NCI-H2196 treated with DMSO at 0.1 percent for 48 hours (cell line): ENCODE measurements at regions not wholly inside any gene's neighbourhood (a gene's known extent, or its start where the extent isn't known, plus 50 kb on each side); places are given as distances from the start of the nearest gene placed in this dataset.
"Not testable (repeated sequence)": the region's sequence is repeated elsewhere in the genome, so short reads cannot be mapped to it uniquely, and the experiment has no call there.

ENCODE experiments used
- DNase-seq: peaks from one replicate; lab custom pipeline; 2025; ENCODE audit not compliant: unreplicated experiment; lab: John Stamatoyannopoulos, UW

DNA sequence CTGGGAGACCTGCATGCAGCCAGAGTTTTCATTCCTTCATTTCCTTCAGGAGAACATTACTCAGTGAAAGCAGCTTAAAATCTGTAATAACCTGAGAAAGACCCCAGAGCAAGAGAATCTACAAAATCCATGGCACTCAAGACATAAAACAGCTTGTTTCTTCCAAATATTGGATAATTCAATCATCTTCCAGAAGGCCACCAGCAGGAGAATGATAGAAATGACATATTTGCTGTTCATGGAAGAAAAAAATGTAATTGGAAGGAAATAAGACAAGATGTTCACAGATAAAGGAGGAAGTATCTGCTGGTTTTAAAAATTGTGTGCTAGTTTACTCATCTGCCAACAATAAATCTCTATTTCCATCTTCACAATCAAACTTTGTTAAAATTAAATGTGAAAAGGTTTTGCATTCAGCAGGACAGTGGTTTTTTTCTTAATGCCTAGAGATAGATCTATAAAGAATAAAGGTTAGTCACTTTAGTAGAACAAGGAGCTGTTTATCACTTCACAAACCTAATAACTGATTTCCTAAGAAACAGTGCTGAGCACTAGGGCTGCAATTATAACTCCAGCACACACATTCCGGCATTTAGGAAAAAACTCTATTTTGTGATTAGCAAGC is 530.8 kb downstream of the NSUN3 start:
- no peak for DNase-seq

DNA sequence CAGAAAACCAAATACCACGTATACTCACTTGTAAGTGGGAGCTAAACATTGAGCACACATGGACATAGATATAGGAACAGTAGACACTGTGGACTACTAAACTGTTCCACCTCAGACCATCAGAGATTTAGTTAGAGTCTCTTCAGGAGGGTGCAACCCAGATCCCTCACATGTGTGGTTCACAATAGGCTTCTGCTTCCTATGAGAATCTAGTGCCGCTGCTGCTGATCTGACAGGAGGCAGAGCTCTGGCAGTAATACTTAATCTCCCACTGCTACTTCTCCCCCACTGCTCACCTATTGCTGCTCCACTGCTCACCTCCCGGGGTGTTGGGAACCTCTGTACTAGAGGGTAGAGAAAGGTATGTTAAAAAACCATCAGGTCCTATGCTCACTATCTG is 533.3 kb downstream of the NSUN3 start:
- DNase-seq, result no peak

DNA sequence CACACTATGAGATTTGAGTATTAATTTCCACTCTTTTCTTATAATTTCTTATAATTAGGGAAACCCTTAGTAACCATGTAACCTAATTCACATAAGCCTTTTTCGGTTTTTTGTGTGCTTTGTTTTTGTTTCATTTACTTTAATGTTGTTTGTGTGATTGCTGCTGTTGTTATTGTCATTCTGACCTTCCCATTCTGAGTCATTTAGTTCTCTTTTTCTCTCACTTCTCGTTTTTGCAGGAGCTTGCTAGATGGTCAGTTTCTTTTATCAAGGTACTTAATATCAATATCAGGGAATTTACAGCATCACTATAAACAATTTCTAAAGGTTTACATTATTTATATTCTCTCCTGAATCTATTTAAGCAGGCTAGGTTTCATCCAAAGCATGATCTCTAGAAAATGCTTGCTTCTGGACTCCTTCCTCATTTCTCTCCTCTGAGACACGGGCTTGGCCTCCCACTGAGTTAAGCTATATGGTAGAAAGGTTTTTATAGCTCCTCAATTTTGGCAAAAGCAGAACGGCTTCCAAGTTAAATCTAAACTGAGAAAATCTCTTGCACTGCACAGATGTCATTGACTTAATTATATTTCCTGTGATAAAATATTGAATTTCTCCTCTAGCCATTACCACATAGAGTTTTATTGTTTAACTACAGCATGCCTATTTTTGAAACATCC is 534.2 kb downstream of the NSUN3 start:
- no peak for DNase-seq

DNA sequence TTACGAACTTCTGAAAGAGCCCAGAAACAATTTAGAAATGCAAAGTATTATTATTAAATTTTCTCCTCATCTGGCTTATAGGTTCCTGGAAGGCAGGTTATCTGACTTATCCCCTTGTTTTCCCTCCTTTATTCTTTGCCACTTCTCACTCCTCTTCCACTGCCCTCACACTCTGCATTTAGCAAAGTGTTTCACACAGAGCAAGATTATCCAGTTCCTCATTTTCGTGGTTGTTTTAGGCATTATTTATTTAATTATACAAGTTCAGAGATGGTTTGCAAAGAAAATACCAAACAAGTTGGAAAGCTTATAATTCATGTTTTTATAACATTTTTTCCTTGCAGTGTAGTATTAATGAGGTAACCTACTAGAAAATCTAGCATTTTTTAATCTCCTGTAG is 544.9 kb downstream of the NSUN3 start:
- no peak for DNase-seq

DNA sequence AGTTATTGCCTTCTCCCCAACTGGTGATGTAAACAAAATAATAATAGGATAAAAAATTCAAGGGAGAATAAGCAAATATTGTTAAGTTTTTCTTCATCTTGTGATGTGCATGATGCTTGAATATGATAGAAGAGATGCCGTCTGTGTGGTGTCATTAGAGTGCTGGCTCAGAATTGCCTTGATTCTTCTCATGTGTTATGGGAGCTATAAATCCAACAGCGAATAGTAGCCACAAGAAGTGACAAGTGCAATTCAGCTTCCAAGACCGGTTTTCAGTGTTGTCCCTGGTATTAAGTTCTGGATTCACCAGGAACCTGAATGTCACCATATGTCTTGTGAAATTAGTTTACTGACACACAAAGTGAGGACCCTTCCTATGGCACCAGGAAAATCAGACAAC is 547.0 kb downstream of the NSUN3 start:
- no peak for DNase-seq

DNA sequence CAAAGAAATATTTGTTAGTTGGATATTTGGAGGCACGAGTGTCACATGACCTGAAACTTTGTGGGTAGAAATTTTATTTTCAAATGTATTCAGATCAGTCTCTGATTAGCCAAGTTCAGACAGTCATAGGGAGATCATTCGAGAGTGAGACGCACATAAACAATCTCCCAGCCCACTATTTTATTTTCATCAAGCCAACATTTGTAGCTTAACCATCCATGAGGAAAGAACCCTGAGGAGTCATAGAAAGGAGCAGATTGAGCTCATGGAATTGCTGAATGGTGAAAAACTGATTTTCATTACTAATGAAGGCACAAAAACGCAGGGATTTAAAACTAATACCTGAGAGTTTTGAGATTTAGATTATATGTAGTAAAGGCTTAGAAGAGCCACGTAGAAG is 548.7 kb downstream of the NSUN3 start:
- no peak for DNase-seq

DNA sequence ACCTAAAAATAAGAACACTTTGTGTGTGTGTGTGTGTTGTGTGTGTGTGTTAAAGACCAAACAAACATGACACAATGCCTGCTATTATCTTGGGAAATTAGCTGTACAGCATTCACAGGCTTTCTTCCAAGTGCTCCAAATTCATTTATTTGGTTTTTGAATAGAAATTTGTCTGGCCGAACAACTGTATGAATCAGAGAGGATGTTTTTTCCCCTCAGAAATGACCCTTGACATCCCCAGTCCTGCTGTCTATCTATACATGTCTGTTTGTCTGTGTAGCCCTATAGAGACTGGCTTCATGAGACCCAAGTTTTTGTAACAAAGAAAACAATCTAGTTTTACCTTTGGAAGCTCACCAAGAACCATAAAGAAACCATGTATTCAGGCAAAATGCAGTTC is 549.8 kb downstream of the NSUN3 start:
- no peak for DNase-seq

DNA sequence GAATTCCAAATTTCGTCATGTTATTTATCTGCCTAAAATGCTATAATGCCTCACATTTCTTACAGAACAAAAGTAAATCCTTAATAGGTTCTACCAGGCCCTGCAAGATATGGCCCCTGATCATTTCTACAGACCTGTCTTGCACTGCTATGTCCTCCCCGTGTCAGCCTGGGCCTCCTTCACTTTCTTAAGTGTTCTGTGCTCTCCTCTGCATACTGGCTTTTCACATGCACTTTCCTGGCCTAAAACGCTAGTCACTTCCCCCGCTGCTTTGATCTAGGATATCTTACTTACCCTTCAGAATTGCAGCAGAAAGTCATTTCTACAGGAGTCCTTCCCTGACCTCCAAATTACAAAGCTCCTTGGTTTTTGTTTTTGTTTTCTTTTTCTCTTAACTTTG is 551.3 kb downstream of the NSUN3 start:
- no peak for DNase-seq

DNA sequence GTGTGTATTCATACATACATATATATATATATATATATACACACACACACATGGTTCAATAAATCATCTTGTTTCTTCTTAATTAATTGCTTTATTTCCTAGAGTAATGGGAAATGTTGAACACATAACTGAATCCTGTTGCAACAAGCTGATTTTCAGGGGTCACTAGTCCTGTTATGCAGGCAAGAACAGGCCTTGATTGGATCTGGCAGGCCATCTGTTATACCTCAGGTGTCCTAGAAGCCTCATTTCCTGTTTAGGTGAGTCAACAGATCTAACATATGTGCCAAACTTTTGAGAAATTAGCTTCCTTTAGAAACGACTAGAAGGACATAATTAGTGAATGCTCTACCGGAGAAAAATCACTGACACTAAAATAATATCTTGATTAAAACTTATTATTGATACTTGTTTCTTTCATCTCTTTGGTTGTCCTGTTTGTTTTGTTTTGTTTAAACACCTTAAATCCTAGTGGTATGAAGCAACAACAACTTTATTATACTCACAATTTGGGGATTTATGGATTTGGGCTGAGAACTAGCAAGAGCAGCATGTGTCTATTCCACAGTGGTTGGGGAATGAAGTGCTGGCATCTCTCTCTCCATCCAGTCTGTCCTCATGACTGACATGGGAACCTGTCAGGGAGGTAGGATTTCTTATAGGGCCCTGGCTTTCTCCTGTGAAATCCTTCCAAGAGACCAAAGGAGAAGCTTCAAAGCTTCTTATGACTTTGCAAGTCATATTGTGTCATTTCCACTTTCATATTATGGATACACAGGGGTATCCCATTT is 552.6 kb downstream of the NSUN3 start:
- DNase-seq, result no peak

DNA sequence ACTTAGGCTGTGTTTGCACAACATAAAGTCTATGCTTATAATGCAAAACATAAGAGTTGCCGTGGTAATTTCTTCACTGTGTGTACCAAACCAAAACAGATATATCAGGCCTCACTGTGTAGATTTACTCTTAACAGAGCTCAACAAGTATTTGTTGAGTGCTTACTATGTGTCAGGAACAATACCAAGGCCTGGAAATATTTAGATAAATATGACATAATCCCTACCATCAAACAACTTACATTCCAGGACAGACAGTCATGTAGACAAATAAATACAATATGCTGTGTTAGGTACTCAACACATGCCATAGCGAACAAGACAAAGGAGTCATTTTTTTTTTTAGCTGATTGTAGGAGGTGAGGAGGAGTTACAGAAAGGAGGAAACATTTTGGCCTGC is 554.0 kb downstream of the NSUN3 start:
- DNase-seq, result no peak

DNA sequence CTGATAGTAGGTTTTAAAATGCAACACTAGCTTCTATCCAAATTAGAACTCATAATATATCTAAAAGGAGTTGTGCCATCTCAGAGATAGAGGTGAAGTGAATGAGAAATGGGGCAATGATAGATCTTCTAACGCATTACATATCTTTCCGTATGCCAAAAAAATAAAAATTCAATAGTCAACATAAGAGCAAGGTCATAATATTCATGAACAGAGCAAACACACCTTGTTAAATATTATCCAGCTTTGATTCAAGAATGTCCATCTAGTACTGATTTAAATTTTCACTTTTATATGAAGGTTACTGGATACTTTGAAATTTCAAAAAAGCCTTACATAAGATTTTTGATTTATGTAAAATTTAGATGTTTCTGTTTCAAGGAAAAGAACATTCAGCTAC is 554.5 kb downstream of the NSUN3 start:
- no peak for DNase-seq

DNA sequence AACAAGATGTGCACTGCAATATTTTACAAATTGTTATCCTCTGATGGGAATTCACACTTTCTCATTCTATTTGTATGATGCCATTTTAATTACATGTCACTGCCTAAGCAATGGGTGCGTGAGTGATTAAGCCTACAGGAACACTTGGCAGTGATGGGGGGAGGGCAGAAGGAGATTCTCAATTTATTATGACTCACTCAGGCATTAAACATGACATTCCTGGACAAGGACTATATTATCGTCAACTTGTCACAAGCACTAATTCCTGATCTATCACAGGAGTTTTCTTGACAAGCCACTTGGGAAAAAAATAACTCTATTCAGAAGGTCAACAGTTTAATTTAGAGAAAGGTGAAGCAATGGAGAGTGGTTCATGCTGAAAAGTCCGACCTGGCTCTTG is 556.8 kb downstream of the NSUN3 start:
- no peak for DNase-seq

DNA sequence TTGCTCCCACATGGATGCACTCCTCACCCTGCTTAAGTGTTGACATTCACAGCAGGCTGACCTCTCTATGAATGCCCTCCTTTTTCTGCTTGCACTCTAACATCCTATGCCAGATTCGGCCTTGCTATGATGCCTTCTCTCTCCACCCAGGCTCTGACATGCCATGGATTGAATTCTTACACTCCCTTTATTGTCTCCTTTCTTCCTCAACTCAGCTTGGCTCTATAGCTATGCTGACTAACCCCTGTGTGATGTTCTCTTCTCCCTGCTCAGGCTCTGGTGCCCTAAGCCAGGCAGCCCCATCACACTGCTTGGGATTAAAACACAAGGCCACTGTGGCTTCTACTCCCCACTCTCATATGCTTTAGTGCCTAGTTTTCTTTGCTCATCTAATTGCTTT is 563.7 kb downstream of the NSUN3 start:
- no peak for DNase-seq

DNA sequence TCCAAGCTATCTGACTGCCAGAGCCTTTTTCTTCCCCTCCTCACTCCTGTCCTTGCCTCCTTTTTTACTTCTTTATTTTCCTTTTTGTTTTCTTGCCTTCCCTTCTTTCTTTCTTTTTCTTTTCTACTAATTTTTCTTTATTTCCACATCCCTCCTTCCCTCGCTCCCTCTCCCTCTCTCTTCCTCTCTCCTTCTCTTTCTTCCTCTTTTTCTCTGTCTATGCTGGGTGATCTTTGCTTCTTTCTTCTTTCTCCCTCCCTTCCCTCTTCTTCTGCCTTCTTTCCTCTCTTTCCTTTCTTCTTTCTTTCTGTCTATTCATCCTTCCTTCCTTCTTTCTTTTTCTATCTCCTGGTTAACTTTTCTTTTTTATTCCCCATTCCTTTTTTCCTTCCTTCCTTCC is 564.8 kb downstream of the NSUN3 start:
- DNase-seq, result no peak

DNA sequence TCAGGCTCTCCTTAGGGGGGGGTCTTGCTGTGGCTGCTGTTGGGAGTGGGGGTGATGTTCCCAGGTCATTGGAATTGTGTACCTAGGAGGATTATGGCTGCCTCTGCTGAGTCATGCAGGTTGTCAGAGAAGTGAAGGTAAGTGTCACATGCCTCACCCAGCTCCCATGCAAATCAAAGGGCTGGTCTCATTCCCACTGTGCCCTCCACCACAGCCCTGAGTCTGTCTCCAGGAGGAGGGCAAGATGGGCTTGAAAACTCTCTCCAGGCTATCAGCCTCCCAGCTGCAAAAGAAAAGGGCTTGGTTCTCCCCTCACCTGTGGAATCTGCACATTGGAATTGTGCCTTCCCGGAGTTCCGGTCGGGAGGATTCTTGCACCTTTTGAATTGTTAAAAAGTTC is 580.5 kb downstream of the NSUN3 start:
- DNase-seq, result no peak

DNA sequence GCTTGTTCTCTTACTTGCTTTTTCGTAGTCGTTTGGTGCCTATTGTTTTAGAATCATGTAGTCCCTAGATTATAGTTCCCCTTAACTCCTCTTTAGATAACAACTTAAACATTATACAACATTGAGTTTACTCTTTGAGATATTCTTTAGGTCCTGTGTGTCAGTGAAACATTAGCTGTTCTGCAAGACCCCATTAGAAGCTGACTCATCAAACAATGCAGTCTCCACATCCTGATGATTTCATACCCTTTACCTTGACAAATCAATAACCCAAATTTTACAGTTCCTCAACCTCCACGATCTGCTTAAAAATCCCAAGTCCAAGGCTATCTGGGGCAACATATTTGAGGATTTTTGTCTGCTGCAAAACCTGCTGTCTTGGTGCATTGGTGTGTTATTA is 582.9 kb downstream of the NSUN3 start:
- no peak for DNase-seq

DNA sequence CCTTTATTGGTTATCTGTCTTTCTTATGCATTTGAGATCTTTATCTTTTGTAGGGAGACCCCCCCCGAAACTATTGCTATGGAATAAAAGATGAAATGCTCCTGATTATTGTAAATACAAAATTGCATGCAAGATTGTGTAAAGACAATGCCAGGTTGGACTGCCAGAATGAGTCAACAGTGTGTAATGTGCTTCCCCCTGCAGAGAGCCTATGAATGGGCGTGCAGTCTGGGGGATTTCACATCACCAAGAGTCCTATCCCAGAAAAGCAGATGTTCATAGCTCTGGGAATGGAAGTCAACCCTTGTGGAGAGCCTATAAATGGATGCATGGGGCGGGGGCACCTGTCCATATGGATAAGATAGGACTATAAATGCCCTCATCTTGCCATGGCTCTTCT is 584.3 kb downstream of the NSUN3 start:
- DNase-seq, result no peak

DNA sequence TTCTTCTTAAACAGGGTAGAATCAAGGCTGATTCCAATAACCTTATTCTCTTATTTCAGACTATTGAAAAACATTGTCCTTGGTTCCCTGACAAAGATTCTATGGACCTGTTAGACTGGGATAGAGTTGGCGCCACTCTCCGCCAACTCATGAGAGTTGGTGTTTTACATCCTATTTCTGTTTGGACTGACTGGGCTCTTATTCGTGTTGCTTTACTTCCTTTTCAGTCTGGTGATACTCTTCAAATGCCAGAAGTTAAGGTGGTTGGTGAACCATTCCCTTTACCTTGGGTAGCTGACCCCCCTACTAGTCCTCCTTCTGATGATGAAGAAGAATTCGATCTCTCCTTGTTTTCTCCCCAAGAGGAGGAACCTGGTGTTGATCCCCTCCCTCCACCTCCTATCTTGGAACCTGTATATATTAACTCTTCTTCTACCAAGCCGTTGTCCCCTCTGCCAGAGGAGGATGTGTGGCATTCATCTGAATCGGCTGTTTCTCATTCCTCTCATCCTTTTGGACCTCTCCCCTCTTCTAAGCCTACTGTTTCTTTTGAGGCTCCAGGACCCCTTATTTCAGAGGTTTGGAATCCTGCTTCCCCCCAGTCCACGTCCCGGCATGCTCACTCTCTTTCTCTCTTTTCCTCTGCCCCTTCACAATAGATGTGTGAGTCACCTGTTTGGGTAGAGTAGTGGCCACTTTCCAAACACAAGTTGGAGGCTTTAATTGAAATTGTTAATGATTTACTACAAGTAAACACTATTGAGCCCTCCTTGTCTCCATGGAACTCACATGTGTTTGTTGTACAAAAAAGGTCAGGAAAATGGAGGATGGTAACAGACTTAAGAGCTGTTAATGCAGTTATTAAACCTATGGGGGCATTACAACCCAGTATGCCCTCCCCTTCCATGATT is 585.7 kb downstream of the NSUN3 start:
- DNase-seq, result not testable (repeated sequence)

DNA sequence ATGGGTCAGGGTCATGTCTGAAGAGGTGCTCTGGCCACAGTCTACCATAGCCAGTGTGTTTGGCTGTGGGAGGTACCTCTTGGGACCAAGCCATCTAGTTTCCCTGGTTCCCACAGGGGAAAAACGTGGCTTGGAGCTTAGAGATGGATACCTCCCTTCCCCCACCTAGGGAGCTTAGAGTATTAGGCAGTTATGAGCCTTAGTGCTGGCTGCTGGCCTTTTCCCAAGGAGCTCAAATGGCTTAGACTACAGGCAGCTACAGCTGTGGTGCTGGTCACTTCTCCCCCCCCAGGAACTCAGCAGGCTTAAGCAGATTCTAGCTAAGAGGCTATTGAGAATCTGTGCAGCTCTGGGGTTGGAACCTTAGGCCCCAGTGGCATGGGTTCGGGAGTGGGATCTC is 591.2 kb downstream of the NSUN3 start:
- DNase-seq, result no peak

DNA sequence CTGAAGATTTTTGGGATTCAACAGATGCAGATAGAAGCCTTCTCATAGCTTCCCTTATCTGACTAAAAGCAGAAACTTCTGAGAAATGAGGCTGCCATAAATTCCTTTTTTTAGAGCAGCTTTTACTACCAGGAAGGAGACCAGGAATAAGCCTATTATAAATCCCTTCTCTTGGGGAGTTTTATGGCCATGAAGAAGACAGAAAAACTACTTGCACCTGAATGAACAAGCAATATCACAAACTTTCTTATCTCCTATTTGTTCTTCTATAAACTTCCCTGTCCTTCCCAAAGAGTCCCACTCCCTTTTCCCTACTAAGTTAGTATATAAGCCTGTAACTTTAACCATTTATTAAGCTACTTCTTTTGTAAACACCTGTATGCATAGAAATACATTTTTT is 603.1 kb downstream of the NSUN3 start:
- no peak for DNase-seq

DNA sequence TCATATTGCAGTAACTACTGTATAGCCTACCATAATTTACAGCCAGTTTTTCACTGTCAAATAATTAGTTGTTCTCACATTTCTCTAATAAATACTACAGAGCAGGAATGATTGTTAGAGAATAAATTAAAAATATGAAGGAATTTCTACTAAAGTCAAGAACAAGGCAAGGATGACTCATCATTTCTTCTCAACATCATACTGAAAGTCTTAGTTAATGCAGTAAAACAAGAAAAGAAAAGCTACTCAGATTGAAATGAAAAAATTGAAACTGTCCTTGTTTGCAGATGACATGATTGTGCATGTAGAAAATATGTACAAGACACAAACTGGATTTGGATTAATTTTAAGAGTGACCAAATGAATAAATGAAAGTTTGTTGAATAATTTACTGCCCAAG is 608.2 kb downstream of the NSUN3 start:
- no peak for DNase-seq
